Activated CD4-positive, alpha-beta memory T cell treated with anti-CD3 and anti-CD28 coated beads for 36 hours (primary cell): ENCODE measurements at regions not wholly inside any gene's neighbourhood (a gene's known extent, or its start where the extent isn't known, plus 50 kb on each side); places are given as distances from the start of the nearest gene placed in this dataset.
A peak's percentile ranks its signal among the peaks of the same experiment; 100 is the strongest.
"Not testable (repeated sequence)": the region's sequence is repeated elsewhere in the genome, so short reads cannot be mapped to it uniquely, and the experiment has no call there.

Source experiments
- CTCF ChIA-PET: fragments of 350-600 bp; sonication (Branson Sonifier 250); formaldehyde crosslinking; loops from one replicate; lab custom pipeline; 2021; ENCODE audit warnings: antibody characterized with exemption, inconsistent platforms; lab: Charles Lee
- POLR2A ChIA-PET: fragments of 350-600 bp; sonication (Branson Sonifier 250); formaldehyde crosslinking; loops from one replicate; lab custom pipeline; 2021; ENCODE audit warnings: antibody characterized with exemption; lab: Charles Lee
- DNase-seq: peaks from one replicate; pipeline ENCODE4 v3.0.0-alpha.2; 2020
- H3K27ac Mint-ChIP-seq: one replicate; pipeline ENCODE4 v1.8.0; 2021; ENCODE audit warnings: mixed read lengths
- H3K27me3 Mint-ChIP-seq: one replicate; pipeline ENCODE4 v1.8.0; 2021; ENCODE audit warnings: mixed read lengths
- H3K36me3 Mint-ChIP-seq: one replicate; pipeline ENCODE4 v1.8.0; 2021; ENCODE audit warnings: mixed read lengths
- H3K4me1 Mint-ChIP-seq: one replicate; pipeline ENCODE4 v1.8.0; 2021; ENCODE audit warnings: low read depth, mixed read lengths
- H3K4me3 Mint-ChIP-seq: one replicate; pipeline ENCODE4 v1.8.0; 2021; ENCODE audit warnings: mild to moderate bottlenecking, mixed read lengths
- H3K9me3 Mint-ChIP-seq: one replicate; pipeline ENCODE4 v1.8.0; 2021; ENCODE audit warnings: mixed read lengths
- intact Hi-C: fragments of 100-400 bp; cut with micrococcal nuclease; formaldehyde crosslinking; loops from one replicate; pipeline ENCODE4 v1.15.1; 2023

DNA sequence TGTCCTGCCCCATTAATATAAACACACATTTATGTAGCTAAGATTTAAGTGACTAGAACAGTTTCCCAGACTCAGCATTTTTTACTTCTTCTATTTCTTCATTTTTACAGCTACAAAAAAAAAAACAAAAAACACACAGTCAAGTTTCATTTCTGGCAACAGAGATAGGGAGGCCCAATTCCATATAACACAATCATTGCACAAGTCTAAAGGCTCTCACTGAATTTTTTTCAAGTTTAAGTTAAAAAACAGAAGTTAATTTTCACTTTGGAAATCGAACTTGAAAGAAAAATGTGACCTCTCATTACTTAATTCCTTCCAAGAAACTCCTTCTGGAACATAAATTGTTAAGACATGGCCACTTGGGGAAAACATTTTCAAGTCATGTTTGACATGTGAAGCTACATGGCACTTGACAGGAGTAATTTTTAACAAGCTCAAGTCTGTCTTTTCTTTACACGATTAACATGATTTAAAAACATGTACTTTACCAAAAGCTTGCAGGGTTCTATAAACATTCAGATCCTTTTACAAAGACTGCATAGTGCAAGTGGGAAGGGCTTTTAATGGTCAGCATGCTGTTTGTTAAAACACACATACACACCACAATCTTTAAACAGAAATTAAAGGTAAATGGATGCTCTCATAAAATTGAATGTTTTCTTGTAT is 100.1 kb upstream of the CCDC28A start:
- Mint-ChIP-seq H3K4me1 (no peaks in the 10 kb centered on the region), H3K27ac (no peak overlapping the region), H3K9me3 (no peaks in the 10 kb centered on the region), H3K27me3 (no peaks in the 10 kb centered on the region), H3K36me3 (no peaks in the 10 kb centered on the region), H3K4me3 (no peak overlapping the region)
- ChIA-PET CTCF (interaction anchor here (0.7 to 1.6 kb wide), 3 partner anchors 19 to 92 kb away, joined by 3 to 6 read pairs (median 4); no protein-coding TSS in a partner anchor), POLR2A (no interaction called here)
- intact Hi-C loops: no loop called here
- no peak for DNase-seq

DNA sequence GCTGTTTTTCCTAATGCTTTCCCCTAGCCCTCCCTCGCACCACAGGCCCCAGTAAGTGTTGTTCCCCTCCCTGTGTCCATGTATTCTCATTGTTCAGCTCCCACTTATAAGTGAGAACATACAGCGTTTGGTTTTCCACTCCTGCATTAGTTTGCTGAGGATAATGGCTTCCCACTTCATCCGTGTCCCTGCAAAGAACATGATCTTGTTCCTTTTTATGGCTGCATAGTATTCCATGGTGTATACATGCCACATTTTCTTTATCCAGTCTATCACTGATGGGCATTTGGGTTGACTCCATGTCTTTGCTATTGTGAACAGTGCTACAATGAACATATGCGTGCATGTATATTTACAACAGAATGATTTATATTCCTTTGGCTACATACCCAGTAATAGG is 99.1 kb upstream of the CCDC28A start:
- H3K27me3 Mint-ChIP-seq, H3K27ac Mint-ChIP-seq, H3K36me3 Mint-ChIP-seq, H3K4me1 Mint-ChIP-seq, POLR2A ChIA-PET, intact Hi-C loops, DNase-seq, H3K9me3 Mint-ChIP-seq, H3K4me3 Mint-ChIP-seq: not testable (repeated sequence)
- CTCF ChIA-PET: interaction anchor here (1.5 to 1.6 kb wide), 2 partner anchors 18 to 91 kb away, joined by 3 to 6 read pairs; no protein-coding TSS in a partner anchor

- Mint-ChIP-seq H3K4me1 (no peaks in the 10 kb centered on the region), H3K27ac (no peak overlapping the region), H3K4me3 (no peak overlapping the region), H3K27me3 (no peaks in the 10 kb centered on the region), H3K36me3 (no peaks in the 10 kb centered on the region), H3K9me3 (no peaks in the 10 kb centered on the region)
- intact Hi-C loops: no loop called here
- ChIA-PET POLR2A (no interaction called here), CTCF (no interaction called here)
- no peak for DNase-seq
Measured at GRCh38 chr6:138677538-138677937, 96.0 kb upstream of the CCDC28A start.

GRCh38 chr6:138678168-138678567 is 95.4 kb upstream of the CCDC28A start:
- POLR2A ChIA-PET: no interaction called here
- no peak for DNase-seq
- H3K36me3 Mint-ChIP-seq: no peaks in the 10 kb centered on the region
- H3K4me3 Mint-ChIP-seq: no peak overlapping the region
- no peaks in the 10 kb centered on the region for H3K27me3 Mint-ChIP-seq
- H3K27ac Mint-ChIP-seq: no peak overlapping the region
- H3K9me3 Mint-ChIP-seq: no peaks in the 10 kb centered on the region
- intact Hi-C loops: no loop called here
- H3K4me1 Mint-ChIP-seq: no peaks in the 10 kb centered on the region
- CTCF ChIA-PET: no interaction called here

- POLR2A ChIA-PET: no interaction called here
- Mint-ChIP-seq H3K9me3 (no peaks in the 10 kb centered on the region), H3K27me3 (no peaks in the 10 kb centered on the region), H3K27ac (no peak overlapping the region), H3K4me1 (no peaks in the 10 kb centered on the region), H3K36me3 (no peaks in the 10 kb centered on the region), H3K4me3 (no peak overlapping the region)
- CTCF ChIA-PET: interaction anchor here (2.7 kb wide), 1 partner anchor 12 kb away, joined by 8 read pairs; no protein-coding TSS in a partner anchor
- intact Hi-C loops: no loop called here
- no peak for DNase-seq
Measured at GRCh38 chr6:138680085-138680484, 93.5 kb upstream of the CCDC28A start.

GRCh38 chr6:138681627-138682026 is 91.9 kb upstream of the CCDC28A start:
- no peak for DNase-seq
- CTCF ChIA-PET: interaction anchor here (2.7 kb wide), 1 partner anchor 10 kb away, joined by 8 read pairs; no protein-coding TSS in a partner anchor
- POLR2A ChIA-PET: interaction anchor here (0.6 kb wide), 1 partner anchor 19 kb away, joined by 5 read pairs; no protein-coding TSS in a partner anchor
- Mint-ChIP-seq H3K27me3 (no peaks in the 10 kb centered on the region), H3K9me3 (no peaks in the 10 kb centered on the region), H3K4me3 (no peak overlapping the region), H3K27ac (no peak overlapping the region), H3K4me1 (no peaks in the 10 kb centered on the region), H3K36me3 (no peaks in the 10 kb centered on the region)
- intact Hi-C loops: no loop called here

DNA sequence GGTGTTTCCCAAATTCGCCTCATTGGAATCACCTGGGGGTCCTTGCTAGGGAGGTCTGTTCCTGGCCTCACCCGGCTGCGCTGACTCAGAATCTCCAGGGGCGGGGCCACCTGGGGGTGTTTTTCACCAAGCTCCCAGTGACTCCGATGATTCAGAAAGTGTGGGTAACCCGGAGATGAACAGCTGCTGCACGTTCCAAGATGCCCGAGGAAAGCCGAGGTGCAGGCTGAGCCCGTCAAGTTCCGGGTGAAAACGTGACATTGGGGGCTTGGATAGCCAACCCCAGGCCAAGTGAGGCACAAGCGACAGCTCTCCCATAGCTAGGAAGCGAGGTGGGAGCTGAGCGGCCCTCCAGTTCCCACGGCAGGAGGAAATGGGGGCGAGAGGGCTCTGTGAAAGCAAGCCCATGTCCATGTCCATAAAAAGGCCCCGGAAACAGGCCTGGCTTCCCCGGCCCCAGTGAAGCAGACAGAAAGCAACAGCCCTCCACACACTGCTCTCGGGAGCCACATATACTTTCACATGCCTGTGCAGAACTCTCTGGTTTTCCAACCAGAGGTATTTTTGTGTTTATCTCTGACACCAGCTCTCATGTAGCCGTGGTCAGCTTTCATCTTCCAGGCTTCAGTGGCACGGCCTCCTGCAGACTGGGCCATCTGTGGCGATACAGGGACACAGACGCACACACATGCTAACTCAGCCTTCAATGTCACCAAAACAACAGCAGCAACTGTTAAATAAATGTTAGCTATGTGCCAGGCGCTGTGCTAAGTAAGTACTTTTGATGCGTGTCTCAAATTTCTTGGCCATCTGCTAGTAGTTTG is 90.7 kb upstream of the CCDC28A start:
- ChIA-PET POLR2A (no interaction called here), CTCF (interaction anchor here (1.1 to 1.8 kb wide), 2 partner anchors 10 to 49 kb away, joined by 3 to 5 read pairs; no protein-coding TSS in a partner anchor)
- DNase-seq: no peak
- Mint-ChIP-seq H3K27ac (no peak overlapping the region), H3K4me1 (no peaks in the 10 kb centered on the region), H3K4me3 (no peak overlapping the region), H3K36me3 (no peaks in the 10 kb centered on the region), H3K27me3 (no peaks in the 10 kb centered on the region), H3K9me3 (no peaks in the 10 kb centered on the region)
- intact Hi-C loops: no loop called here

DNA sequence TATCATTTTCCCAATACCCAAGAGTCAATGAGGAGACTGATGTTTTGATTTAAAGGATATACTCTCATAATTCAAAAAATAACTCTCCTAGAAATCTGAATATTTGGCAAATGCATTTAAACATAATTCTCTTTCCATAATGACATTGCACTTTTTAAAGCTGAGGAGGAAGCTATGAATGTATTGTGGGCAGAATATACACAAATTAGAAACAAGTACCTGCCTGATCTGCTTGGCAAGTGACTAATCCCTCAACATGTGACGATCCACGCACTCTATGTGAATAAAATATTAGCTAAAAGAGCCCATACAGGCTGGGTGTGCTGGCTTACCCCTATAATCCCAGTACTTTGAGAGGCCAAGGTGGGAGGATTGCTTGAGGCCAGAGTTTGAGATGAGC is 88.3 kb upstream of the CCDC28A start:
- H3K4me1 Mint-ChIP-seq: no peaks in the 10 kb centered on the region
- no peaks in the 10 kb centered on the region for H3K36me3 Mint-ChIP-seq
- intact Hi-C loops: no loop called here
- ChIA-PET CTCF (no interaction called here), POLR2A (no interaction called here)
- no peaks in the 10 kb centered on the region for H3K27me3 Mint-ChIP-seq
- H3K27ac Mint-ChIP-seq: no peak overlapping the region
- H3K9me3 Mint-ChIP-seq: no peaks in the 10 kb centered on the region
- H3K4me3 Mint-ChIP-seq: no peak overlapping the region
- no peak for DNase-seq

DNA sequence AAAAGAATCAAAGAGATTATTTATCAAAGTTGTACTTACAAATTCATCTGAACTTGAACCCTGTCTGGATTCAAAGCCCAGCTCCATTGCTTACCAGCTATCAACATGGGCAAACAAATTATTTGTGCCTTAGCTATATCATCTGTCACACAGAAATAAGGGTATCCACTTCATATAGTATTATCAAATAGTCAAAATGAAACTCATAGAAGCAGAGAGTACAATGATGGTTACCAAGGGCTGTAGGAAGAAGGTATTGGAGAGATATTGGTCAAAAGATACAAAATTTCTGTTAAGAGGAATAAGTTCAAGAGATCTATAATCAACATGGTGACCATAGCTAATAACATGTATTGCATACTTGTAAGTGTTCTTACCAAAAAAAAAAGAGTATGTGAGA is 87.8 kb upstream of the CCDC28A start:
- Mint-ChIP-seq H3K4me3 (no peak overlapping the region), H3K27ac (no peak overlapping the region), H3K27me3 (no peaks in the 10 kb centered on the region), H3K4me1 (no peaks in the 10 kb centered on the region), H3K36me3 (no peaks in the 10 kb centered on the region), H3K9me3 (no peaks in the 10 kb centered on the region)
- DNase-seq: no peak
- intact Hi-C loops: no loop called here
- ChIA-PET CTCF (interaction anchor here (0.8 to 1.3 kb wide), 2 partner anchors 81 to 91 kb away, joined by 3 read pairs; no protein-coding TSS in a partner anchor), POLR2A (no interaction called here)

GRCh38 chr6:138688580-138688979 is 85.0 kb upstream of the CCDC28A start:
- no peak for DNase-seq
- Mint-ChIP-seq H3K27ac (no peak overlapping the region), H3K4me1 (peaks cover 8% of the 10 kb centered on the region)

DNA sequence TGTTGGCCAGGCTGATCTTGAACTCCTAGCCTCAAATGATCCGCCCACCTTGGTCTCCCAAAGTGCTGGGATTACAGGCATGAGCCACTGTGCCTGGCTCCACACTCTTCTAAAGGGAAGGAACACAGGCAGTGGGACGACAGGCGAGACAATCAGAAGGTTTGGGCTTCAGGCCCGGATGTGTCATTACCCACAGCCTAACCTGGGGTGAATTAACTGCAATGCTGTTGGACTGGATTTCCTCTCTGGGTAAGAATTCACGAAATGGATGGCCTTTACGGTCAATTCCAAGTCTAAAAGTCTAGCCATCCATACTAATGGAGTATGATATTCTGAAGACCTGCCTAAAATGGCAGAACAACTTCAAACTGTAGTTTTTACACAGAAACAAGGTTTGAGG is 83.7 kb upstream of the CCDC28A start:
- Mint-ChIP-seq H3K4me1 (peaks cover 9% of the 10 kb centered on the region), H3K36me3 (no peaks in the 10 kb centered on the region), H3K27me3 (peaks cover 19% of the 10 kb centered on the region), H3K4me3 (no peak overlapping the region), H3K9me3 (no peaks in the 10 kb centered on the region), H3K27ac (no peak overlapping the region)
- intact Hi-C loops: no loop called here
- DNase-seq: no peak
- ChIA-PET CTCF (interaction anchor here (0.7 to 1.9 kb wide), 2 partner anchors 77 to 405 kb away, joined by 3 to 4 read pairs; no protein-coding TSS in a partner anchor), POLR2A (no interaction called here)

More at GRCh38 chr6:138688580-138688979, 85.0 kb upstream of the CCDC28A start:
- POLR2A ChIA-PET: no interaction called here
- no peak overlapping the region for H3K4me3 Mint-ChIP-seq
- CTCF ChIA-PET: interaction anchor here (0.6 to 1.9 kb wide), 2 partner anchors 78 to 405 kb away, joined by 4 read pairs; no protein-coding TSS in a partner anchor
- intact Hi-C loops: no loop called here
- H3K36me3 Mint-ChIP-seq: no peaks in the 10 kb centered on the region
- no peaks in the 10 kb centered on the region for H3K9me3 Mint-ChIP-seq
- peaks cover 12% of the 10 kb centered on the region for H3K27me3 Mint-ChIP-seq

DNA sequence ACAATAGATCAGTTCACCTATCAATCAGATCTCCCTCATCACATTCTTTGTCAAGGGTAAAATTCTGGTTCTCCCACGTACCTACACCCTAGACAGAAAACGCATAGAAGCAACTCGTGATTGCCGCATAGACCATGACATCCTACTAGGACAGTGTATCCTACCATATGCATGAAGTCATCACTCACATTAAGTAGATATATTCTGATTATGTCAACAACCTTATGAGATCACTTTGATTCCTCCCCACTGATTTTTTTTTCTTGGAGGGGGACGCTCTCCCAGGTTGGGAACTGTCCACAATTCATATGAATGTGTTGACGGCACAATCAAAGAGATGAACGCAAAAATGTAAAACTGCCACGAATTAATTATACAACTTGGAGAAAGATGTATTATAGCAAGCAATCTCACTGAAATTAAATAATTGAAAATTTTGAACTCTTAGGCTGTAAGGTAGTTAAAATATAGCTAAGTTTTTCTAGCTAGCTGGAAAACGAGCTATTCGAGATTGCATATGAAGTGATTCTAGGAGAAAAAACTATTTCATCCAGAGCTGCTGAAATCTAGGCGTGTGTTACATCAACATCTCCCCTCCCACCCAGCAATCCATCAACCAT is 82.5 kb upstream of the CCDC28A start:
- peak overlapping the region; percentile 54 for H3K4me3 Mint-ChIP-seq
- DNase-seq: no peak
- ChIA-PET POLR2A (no interaction called here), CTCF (interaction anchor here (0.9 to 2.6 kb wide), 9 partner anchors 10 to 673 kb away, joined by 3 to 23 read pairs (median 3); no protein-coding TSS in a partner anchor)
- intact Hi-C loops: no loop called here
- peaks cover 9% of the 10 kb centered on the region for H3K4me1 Mint-ChIP-seq
- peaks cover 24% of the 10 kb centered on the region for H3K27me3 Mint-ChIP-seq
- no peak overlapping the region for H3K27ac Mint-ChIP-seq
- no peaks in the 10 kb centered on the region for H3K9me3 Mint-ChIP-seq
- no peaks in the 10 kb centered on the region for H3K36me3 Mint-ChIP-seq
